HCT116 (cell line): ENCODE measurements at regions not wholly inside any gene's neighbourhood (a gene's known extent, or its start where the extent isn't known, plus 50 kb on each side); places are given as distances from the start of the nearest gene placed in this dataset.
"Not testable (repeated sequence)": the region's sequence is repeated elsewhere in the genome, so short reads cannot be mapped to it uniquely, and the experiment has no call there.

Source experiments
- ATAC-seq: fragments of 200-7000 bp; cut with Tn5 transposase; 2 replicates; pipeline ENCODE4 v1.9.1; 2020; ENCODE audit warnings: mild to moderate bottlenecking, moderate library complexity
- BruUV-seq: library from RNA; stranded (reverse); fragments of 400-500 nt; replicated peaks from 2 replicates; lab custom pipeline; 2021; lab: Mats Ljungman, UMichigan
- CTCF ChIA-PET: fragments of 300-600 bp; sonication (Branson Sonifier 250); formaldehyde crosslinking; loops from one replicate; lab custom pipeline; 2021; ENCODE audit warnings: antibody characterized with exemption; lab: Charles Lee
- POLR2A ChIA-PET: fragments of 300-600, 350-600 bp; sonication (Branson Sonifier 250); formaldehyde crosslinking; loops from one replicate; lab custom pipeline; 2021; ENCODE audit warnings: antibody characterized with exemption; lab: Charles Lee
- RAD21 ChIA-PET, 2 experiments: fragments of 300-600 bp; sonication (Branson Sonifier 250); formaldehyde crosslinking; loops; one replicate each; lab custom pipeline; 2023; ENCODE audit warnings: low total read pairs in 2 of 2; ENCODE audit not compliant: uncharacterized antibody in 2 of 2, unreplicated experiment in 2 of 2, low non-redundant PET in 1 of 2; lab: Charles Lee
- DNase-seq: peaks from one replicate; pipeline ENCODE4 v3.0.0-alpha.2; 2010; ENCODE audit warnings: low read depth, low spot score
- H2AFZ ChIP-seq: fragments of 200-600 bp; shearing (Covaris generic), sonication (generic); 2 replicates; pipeline ENCODE4 v1.6.1; 2017; ENCODE audit warnings: low read depth, mixed run types, mixed read lengths, antibody characterized with exemption, low read length; ENCODE audit not compliant: poor library complexity, severe bottlenecking
- H3K27ac ChIP-seq: 2 replicates; pipeline ENCODE4 v1.5.1; 2012; ENCODE audit warnings: low read depth, low read length
- H3K27me3 ChIP-seq: fragments of 200-600 bp; sonication (generic); 2 replicates; pipeline ENCODE4 v1.6.1; 2016; ENCODE audit warnings: mixed run types, low read length, mixed read lengths; ENCODE audit not compliant: insufficient read depth
- H3K36me3 ChIP-seq, 2 experiments: fragments of 200-500 bp in 1 of 2; fragments of 200-600 bp in 1 of 2; sonication (Bioruptor generic) in 1 of 2; sonication (generic) in 1 of 2; 2 replicates each; pipeline versions ENCODE4 v1.5.1 to v1.6.1; 2014 to 2016; ENCODE audit warnings: low read length in 2 of 2, inconsistent platforms in 1 of 2, mixed read lengths in 1 of 2, mixed run types in 1 of 2; ENCODE audit not compliant: insufficient read depth in 2 of 2, control insufficient read depth in 1 of 2
- H3K4me1 ChIP-seq, 2 experiments: fragments of 200-600 bp in 1 of 2; sonication (generic) in 1 of 2; 2 replicates each; pipeline versions ENCODE4 v1.5.1 to v1.6.1; 2012 to 2017; ENCODE audit warnings: low read length in 2 of 2, inconsistent platforms in 1 of 2, mild to moderate bottlenecking in 1 of 2, mixed read lengths in 1 of 2, mixed run types in 1 of 2, moderate library complexity in 1 of 2; ENCODE audit not compliant: insufficient read depth in 2 of 2, control insufficient read depth in 1 of 2
- H3K4me2 ChIP-seq: fragments of 200-600 bp; sonication (generic); 2 replicates; pipeline ENCODE4 v1.6.1; 2017; ENCODE audit warnings: mixed run types, low read length, mixed read lengths
- H3K4me3 ChIP-seq, 2 experiments: fragments of 200-600 bp in 1 of 2; sonication (generic) in 1 of 2; replicated peaks in 1 of 2; 2 replicates each; pipeline ENCODE4 v1.5.1; 2011 to 2016; ENCODE audit warnings: low read length in 2 of 2, control low read depth in 1 of 2, low read depth in 1 of 2, mild to moderate bottlenecking in 1 of 2, mixed read lengths in 1 of 2, mixed run types in 1 of 2
- H3K79me2 ChIP-seq: fragments of 200-600 bp; sonication (generic); 2 replicates; pipeline ENCODE4 v1.6.1; 2017; ENCODE audit warnings: mild to moderate bottlenecking, mixed run types, low read length, moderate library complexity, mixed read lengths; ENCODE audit not compliant: insufficient read depth
- H3K9ac ChIP-seq: fragments of 200-600 bp; sonication (generic); 2 replicates; pipeline ENCODE4 v1.6.1; 2016; ENCODE audit warnings: low read length, mixed read lengths
- H3K9me2 ChIP-seq: fragments of 200-600 bp; sonication (generic), shearing (Covaris generic); 2 replicates; pipeline ENCODE4 v1.6.1; 2017; ENCODE audit warnings: mixed run types, mild to moderate bottlenecking, moderate library complexity; ENCODE audit not compliant: insufficient read depth
- H3K9me3 ChIP-seq, 2 experiments: fragments of 200-500 bp in 1 of 2; fragments of 200-600 bp in 1 of 2; sonication (Bioruptor generic) in 1 of 2; sonication (generic) in 1 of 2; 2 replicates each; pipeline ENCODE4 v1.6.1; 2014 to 2017; ENCODE audit warnings: low read length in 2 of 2, mixed read lengths in 2 of 2, inconsistent platforms in 1 of 2, low read depth in 1 of 2, mild to moderate bottlenecking in 1 of 2, mixed run types in 1 of 2, moderate library complexity in 1 of 2; ENCODE audit not compliant: control insufficient read depth in 1 of 2, insufficient read depth in 1 of 2
- H4K20me1 ChIP-seq: fragments of 200-600 bp; sonication (generic), shearing (Covaris generic); 2 replicates; pipeline ENCODE4 v1.6.1; 2017; ENCODE audit warnings: mixed run types, mild to moderate bottlenecking, moderate library complexity; ENCODE audit not compliant: insufficient read depth
- ATF3 ChIP-seq: IDR thresholded peaks from 2 replicates; pipeline ENCODE4 v1.6.1; 2012
- CEBPB ChIP-seq: IDR thresholded peaks from 2 replicates; pipeline ENCODE4 v1.6.1; 2012; ENCODE audit warnings: low read depth
- CTCF ChIP-seq, 3 experiments: fragments of 200-600 bp in 1 of 3; sonication (generic) in 1 of 3; IDR thresholded peaks in 2 of 3; conservative IDR thresholded peaks in 1 of 3; 2 replicates each; pipeline ENCODE4 v1.5.1; 2012 to 2017; ENCODE audit warnings: low read depth in 2 of 3, low read length in 2 of 3, antibody characterized with exemption in 1 of 3, borderline replicate concordance in 1 of 3, control low read depth in 1 of 3, mild to moderate bottlenecking in 1 of 3, mixed read lengths in 1 of 3, mixed run types in 1 of 3, moderate library complexity in 1 of 3; ENCODE audit not compliant: insufficient read depth in 1 of 3
- EGR1 ChIP-seq: IDR thresholded peaks from 2 replicates; pipeline ENCODE4 v1.6.1; 2012; ENCODE audit warnings: low read depth
- EZH2 ChIP-seq: fragments of 200-600 bp; sonication (generic); IDR thresholded peaks from 2 replicates; pipeline ENCODE4 v1.6.1; 2017; ENCODE audit warnings: antibody characterized with exemption, mixed run types
- EZH2phosphoT487 ChIP-seq: fragments of 200-600 bp; IDR thresholded peaks from 2 replicates; pipeline ENCODE4 v1.6.1; 2018; ENCODE audit warnings: antibody characterized with exemption, borderline replicate concordance
- FOSL1 ChIP-seq: IDR thresholded peaks from 2 replicates; pipeline ENCODE4 v1.6.1; 2012; ENCODE audit warnings: low read depth
- JUND ChIP-seq: IDR thresholded peaks from 2 replicates; pipeline ENCODE4 v1.6.1; 2012
- REST ChIP-seq: IDR thresholded peaks from 2 replicates; pipeline ENCODE4 v1.6.1; 2012; ENCODE audit warnings: low read depth
- YY1 ChIP-seq: IDR thresholded peaks from 2 replicates; pipeline ENCODE4 v1.6.1; 2011; ENCODE audit warnings: low read length, low read depth, moderate library complexity, mild to moderate bottlenecking; ENCODE audit not compliant: insufficient replicate concordance; ENCODE audit errors: extremely low read depth
- ZFX ChIP-seq: fragments of 450-650 bp; IDR thresholded peaks from 2 replicates; pipeline ENCODE4 v1.6.1; 2017
- ZNF274 ChIP-seq: fragments of 200-500 bp; sonication (Bioruptor generic); IDR thresholded peaks from 2 replicates; pipeline ENCODE4 v1.6.1; 2014; ENCODE audit warnings: mild to moderate bottlenecking, low read depth, low read length, inconsistent platforms
- intact Hi-C: fragments of 100-400 bp; cut with micrococcal nuclease; formaldehyde crosslinking; loops from 2 replicates; pipeline ENCODE4 v1.10.0; 2022

- ChIA-PET CTCF (no interaction called here), RAD21 (no interaction called here), POLR2A (no interaction called here)
- Histone ChIP-seq H3K4me3 (no peak overlapping the region), H3K36me3 (no peaks in the 10 kb centered on the region), H3K27ac (no peak overlapping the region), H3K9ac (no peak overlapping the region), H3K9me2 (no peaks in the 10 kb centered on the region), H3K4me2 (no peak overlapping the region), H2AFZ (no peak overlapping the region), H4K20me1 (no peaks in the 10 kb centered on the region), H3K9me3 (no peaks in the 10 kb centered on the region), H3K27me3 (no peaks in the 10 kb centered on the region), H3K4me1 (no peaks in the 10 kb centered on the region), H3K79me2 (no peaks in the 10 kb centered on the region)
- DNase-seq (no peak), ATAC-seq (no peak)
- BruUV-seq: no TSS peak
- TF ChIP-seq FOSL1 (no peak), REST (no peak), JUND (no peak), EZH2phosphoT487 (no peak), ATF3 (no peak), EZH2 (no peak), ZFX (no peak), EGR1 (no peak), CTCF (IDR thresholded peaks at IDR 0.05 in 2 of 3, conservative IDR thresholded peaks at IDR 0.05 in 1 of 3; ENCODE audit: borderline replicate concordance in 1 of 3, insufficient read depth in 1 of 3, low read depth in 2 of 3, low read length in 2 of 3) (no peak), CEBPB (no peak), YY1 (no peak), ZNF274 (no peak)
- intact Hi-C loops: no loop called here
Observed at GRCh38 chr6:74491844-74492374, 713.9 kb downstream of the COL12A1 start.

- H3K36me3 ChIP-seq, H3K9me3 ChIP-seq, H3K27ac ChIP-seq, H3K79me2 ChIP-seq, POLR2A ChIA-PET, H3K9ac ChIP-seq, DNase-seq, RAD21 ChIA-PET, intact Hi-C loops, H3K27me3 ChIP-seq, BruUV-seq, H4K20me1 ChIP-seq, H3K4me3 ChIP-seq, CTCF ChIA-PET, H3K9me2 ChIP-seq, H3K4me2 ChIP-seq, ATAC-seq, H2AFZ ChIP-seq, H3K4me1 ChIP-seq: not testable (repeated sequence)
Observed at GRCh38 chr6:74488726-74489125, 717.1 kb downstream of the COL12A1 start.
